Activated CD4-positive, alpha-beta T cell treated with anti-CD3 and anti-CD28 coated beads for 36 hours (primary cell): ENCODE measurements at regions not wholly inside any gene's neighbourhood (a gene's known extent, or its start where the extent isn't known, plus 50 kb on each side); places are given as distances from the start of the nearest gene placed in this dataset.

Source experiments
- ATAC-seq: fragments of 200-7000 bp; cut with Tn5 transposase; one replicate; pipeline ENCODE4 v1.10.0; 2021; ENCODE audit warnings: mild to moderate bottlenecking, moderate library complexity
- CTCF ChIA-PET: fragments of 350-600 bp; sonication (Branson Sonifier 250); formaldehyde crosslinking; loops from one replicate; lab custom pipeline; 2021; ENCODE audit warnings: antibody characterized with exemption; lab: Charles Lee
- POLR2A ChIA-PET: fragments of 350-600 bp; sonication (Branson Sonifier 250); formaldehyde crosslinking; loops from one replicate; lab custom pipeline; 2021; ENCODE audit warnings: antibody characterized with exemption, inconsistent platforms; lab: Charles Lee
- DNase-seq: peaks from one replicate; pipeline ENCODE4 v3.0.0-alpha.2; 2020
- H3K27ac Mint-ChIP-seq: one replicate; pipeline ENCODE4 v1.8.0; 2021; ENCODE audit warnings: mixed read lengths
- H3K27me3 Mint-ChIP-seq: one replicate; pipeline ENCODE4 v1.8.0; 2021; ENCODE audit warnings: mixed read lengths
- H3K36me3 Mint-ChIP-seq: one replicate; pipeline ENCODE4 v1.8.0; 2021; ENCODE audit warnings: low read depth, mixed read lengths
- H3K4me1 Mint-ChIP-seq: one replicate; pipeline ENCODE4 v1.8.0; 2021; ENCODE audit warnings: mixed read lengths
- H3K4me3 Mint-ChIP-seq: one replicate; pipeline ENCODE4 v1.8.0; 2021; ENCODE audit warnings: mild to moderate bottlenecking, moderate library complexity, mixed read lengths
- H3K9me3 Mint-ChIP-seq: one replicate; pipeline ENCODE4 v1.8.0; 2021; ENCODE audit warnings: low read depth, mixed read lengths
- intact Hi-C, 2 experiments: fragments of 100-400 bp; cut with DNase I in 1 of 2; cut with micrococcal nuclease in 1 of 2; formaldehyde crosslinking; loops; one replicate each; pipeline versions ENCODE4 v1.14.2 to v1.15.1; 2022 to 2024; cut with DNase I, micrococcal nuclease

DNA sequence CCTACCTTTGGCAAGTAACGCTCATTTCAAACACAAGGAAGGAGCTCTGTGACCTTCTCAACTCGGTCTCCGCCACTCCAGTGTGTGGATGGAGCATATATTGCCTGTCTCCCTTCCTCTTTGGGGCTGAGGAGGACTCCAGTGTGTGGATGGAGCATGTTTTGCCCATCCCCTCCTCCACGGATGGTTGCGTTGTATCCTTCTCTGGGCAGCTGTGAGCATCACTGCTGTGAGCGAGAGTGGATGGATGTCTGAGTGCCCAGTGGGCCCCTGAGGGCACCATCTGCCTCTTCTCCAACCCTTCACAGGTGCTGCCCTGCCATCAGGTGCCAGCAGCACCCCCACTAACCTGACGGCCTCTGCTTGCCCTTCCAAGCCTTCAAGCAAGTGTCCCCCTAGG lies 186.2 kb downstream of the TEX29 start:
- Mint-ChIP-seq H3K9me3 (peaks cover 3% of the 10 kb centered on the region), H3K36me3 (no peaks in the 10 kb centered on the region), H3K4me3 (no peak overlapping the region), H3K27me3 (peaks cover 23% of the 10 kb centered on the region), H3K27ac (no peak overlapping the region), H3K4me1 (peaks cover 3% of the 10 kb centered on the region)
- ATAC-seq (no peak), DNase-seq (no peak)
- POLR2A ChIA-PET: no interaction called here
- intact Hi-C loops: no loop called here
- CTCF ChIA-PET: no interaction called here

DNA sequence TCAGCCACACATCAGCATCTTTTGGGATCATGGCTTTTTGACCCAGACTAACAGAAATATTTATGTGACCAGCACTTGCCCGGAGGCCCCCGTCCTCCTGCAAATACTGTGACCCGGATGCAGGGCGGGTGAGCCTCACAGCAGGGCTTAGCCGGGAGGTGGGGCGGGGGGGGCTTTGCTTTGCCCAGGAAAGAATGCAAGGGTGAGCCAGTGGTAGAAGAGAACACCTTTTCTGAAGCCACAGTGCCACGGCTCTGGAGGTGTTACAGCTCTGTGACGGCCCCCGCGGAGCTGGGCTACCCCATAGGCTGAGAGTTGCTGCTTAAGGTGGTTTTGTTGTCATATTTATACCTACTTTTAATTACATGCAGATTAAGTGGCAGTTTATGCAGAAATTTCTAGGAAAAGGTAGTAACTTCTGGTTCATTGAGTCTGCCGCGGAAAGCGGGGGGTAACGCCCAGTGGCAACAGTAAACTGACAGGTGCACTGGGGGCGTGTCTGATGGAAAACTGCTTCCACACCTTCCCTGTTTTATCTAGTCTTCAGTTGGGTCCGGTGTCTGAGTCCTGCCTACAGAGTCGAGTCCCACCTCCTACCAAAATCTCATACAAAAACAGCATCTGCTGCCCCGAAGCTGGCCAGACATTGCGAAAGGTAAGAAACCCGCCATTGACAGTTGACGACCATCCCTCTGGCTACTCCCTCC lies 187.9 kb downstream of the TEX29 start:
- no peaks in the 10 kb centered on the region for H3K9me3 Mint-ChIP-seq
- no peak overlapping the region for H3K4me3 Mint-ChIP-seq
- POLR2A ChIA-PET: no interaction called here
- CTCF ChIA-PET: no interaction called here
- H3K4me1 Mint-ChIP-seq: peaks cover 3% of the 10 kb centered on the region
- intact Hi-C loops: no loop called here
- H3K36me3 Mint-ChIP-seq: no peaks in the 10 kb centered on the region
- no peak for ATAC-seq
- H3K27me3 Mint-ChIP-seq: peaks cover 13% of the 10 kb centered on the region
- no peak for DNase-seq
- H3K27ac Mint-ChIP-seq: no peak overlapping the region

DNA sequence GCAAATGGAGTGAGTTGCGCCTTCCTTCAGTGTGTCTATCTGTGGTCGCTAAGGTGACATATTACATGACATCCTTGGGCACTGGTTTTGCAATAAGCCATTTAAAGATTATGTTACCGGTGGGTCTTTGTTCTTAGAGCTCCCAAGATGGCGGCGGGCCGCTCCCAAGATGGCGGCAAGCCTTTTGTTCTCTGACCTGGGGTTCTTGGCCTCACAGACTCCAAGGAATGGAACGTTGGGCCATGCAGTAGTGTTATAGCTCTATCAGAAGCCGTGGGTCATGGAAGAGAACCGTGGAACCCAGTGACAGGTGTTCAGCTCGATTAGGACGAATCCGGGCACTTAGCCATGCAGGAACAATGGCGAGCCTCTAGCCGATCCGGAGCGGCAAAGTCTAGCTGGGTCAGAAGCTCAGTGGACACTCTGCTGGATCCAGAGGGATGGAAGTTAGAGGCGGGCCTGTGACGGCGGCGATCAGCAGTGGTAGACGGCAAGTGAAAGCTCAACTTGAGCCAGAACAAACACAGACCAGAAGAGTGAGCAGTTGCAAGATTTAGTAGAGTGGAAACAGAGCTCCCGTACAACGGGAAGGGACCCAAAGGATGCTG lies 188.6 kb downstream of the TEX29 start:
- Mint-ChIP-seq H3K27me3 (peaks cover 11% of the 10 kb centered on the region), H3K4me3 (no peak overlapping the region), H3K27ac (no peak overlapping the region), H3K36me3 (no peaks in the 10 kb centered on the region), H3K4me1 (peaks cover under 1% of the 10 kb centered on the region), H3K9me3 (no peaks in the 10 kb centered on the region)
- POLR2A ChIA-PET: no interaction called here
- intact Hi-C loops: no loop called here
- no peak for DNase-seq
- CTCF ChIA-PET: no interaction called here
- ATAC-seq: no peak

DNA sequence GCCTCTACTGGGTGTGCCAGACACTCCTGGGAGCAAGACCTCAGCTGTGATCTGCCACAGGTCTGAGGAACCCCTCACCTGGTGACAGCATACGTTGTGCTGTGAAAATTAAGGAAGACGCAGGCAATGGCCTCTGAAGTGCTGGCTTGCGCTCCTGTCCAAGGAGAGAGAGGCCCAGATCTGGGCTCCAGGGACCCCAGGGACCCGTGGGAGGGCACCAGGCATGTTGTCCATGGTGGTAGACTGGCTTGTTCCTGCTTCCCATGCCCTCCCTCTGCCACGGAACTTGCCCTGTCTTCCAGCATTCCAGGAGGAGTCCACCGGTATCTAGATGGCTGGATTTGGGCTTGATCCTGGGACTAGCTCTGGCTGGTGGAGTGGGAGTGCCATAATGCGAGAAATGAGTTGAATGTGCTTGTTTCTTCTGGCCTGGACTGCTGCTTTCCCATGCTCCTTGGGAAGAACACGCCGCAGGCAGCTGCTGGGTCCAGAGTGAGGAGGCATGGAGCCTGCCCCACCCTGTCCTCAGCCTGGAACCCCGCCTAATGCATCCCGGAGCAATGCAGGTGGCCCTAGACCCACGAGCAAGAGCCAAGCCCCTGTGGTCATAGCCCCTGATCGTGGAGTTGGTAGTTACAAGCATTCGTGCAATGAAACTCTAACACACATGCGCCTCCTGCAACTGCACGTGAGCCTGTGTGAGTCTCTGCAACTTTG lies 190.2 kb downstream of the TEX29 start:
- no peak overlapping the region for H3K27ac Mint-ChIP-seq
- intact Hi-C loops: no loop called here
- no peaks in the 10 kb centered on the region for H3K36me3 Mint-ChIP-seq
- no peak overlapping the region for H3K4me3 Mint-ChIP-seq
- H3K4me1 Mint-ChIP-seq: no peaks in the 10 kb centered on the region
- H3K9me3 Mint-ChIP-seq: no peaks in the 10 kb centered on the region
- DNase-seq (no peak), ATAC-seq (no peak)
- H3K27me3 Mint-ChIP-seq: peaks cover 7% of the 10 kb centered on the region
- ChIA-PET POLR2A (interaction anchor here (0.6 kb wide), 1 partner anchor 1148 kb away, joined by 3 read pairs; no protein-coding TSS in a partner anchor), CTCF (no interaction called here)

DNA sequence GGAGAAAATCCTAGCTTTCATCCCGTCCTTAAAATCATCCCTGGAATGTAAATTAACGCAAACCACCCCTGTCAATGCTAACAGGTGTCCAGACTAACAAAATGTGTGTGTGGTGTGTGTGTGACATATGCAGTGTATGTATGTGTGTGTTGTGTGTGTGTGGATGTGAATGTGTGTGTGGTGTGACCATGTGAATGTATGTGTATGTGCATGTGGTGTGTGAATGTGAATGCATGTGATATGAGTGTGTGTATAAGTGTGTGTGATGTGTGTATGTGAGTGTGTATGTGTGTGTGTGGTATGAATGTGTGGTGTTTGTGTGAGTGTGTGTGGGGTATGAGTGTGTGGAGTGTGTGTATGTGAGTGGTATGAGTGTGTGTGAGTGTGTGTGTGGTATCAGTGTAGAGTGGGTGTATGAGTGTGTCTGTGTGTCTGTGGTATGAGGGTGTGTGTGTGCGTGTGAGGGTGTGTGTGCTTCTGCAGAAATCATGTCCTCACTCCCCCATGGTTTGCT lies 190.8 kb downstream of the TEX29 start:
- intact Hi-C loops: no loop called here
- no peak overlapping the region for H3K27ac Mint-ChIP-seq
- H3K4me1 Mint-ChIP-seq: no peaks in the 10 kb centered on the region
- H3K4me3 Mint-ChIP-seq: no peak overlapping the region
- H3K27me3 Mint-ChIP-seq: peaks cover 7% of the 10 kb centered on the region
- CTCF ChIA-PET: no interaction called here
- H3K9me3 Mint-ChIP-seq: no peaks in the 10 kb centered on the region
- no peak for DNase-seq
- POLR2A ChIA-PET: no interaction called here
- ATAC-seq: no peak
- H3K36me3 Mint-ChIP-seq: no peaks in the 10 kb centered on the region

DNA sequence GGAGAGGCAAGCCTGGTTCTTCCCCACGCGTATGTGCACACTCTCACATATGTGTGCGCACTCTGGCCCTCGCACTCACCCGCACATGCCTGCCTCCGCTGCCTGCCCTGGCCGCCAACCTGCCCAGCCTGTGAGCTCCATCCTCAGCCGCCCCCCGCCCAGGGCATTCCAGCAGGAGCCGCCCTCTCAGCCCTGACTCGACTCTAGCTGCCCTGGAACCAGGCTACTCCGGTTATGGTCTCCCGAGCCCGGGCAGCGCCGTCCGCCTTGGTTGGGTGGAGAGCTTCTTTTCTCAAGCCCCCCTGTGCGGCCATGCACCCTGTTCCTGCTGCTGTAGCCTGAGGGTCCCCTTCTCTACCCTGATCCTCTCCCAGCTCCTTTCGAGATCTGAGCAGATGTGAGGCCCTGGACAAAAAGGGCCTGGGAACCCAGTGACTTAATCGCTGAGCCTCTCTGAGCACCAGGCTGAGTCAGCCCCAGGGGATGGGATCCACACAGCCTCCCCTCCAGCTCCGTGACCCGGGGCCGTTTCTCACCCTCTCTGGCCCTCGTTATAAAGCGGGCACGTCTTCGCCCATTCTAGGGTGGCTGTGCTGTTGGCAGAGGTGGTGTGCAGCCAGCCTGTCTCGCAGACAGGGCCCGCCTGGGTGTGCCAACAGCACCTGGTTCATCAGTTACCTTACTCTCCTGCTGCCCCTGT lies 191.5 kb downstream of the TEX29 start:
- DNase-seq (no peak), ATAC-seq (no peak)
- CTCF ChIA-PET: no interaction called here
- H3K4me1 Mint-ChIP-seq: no peaks in the 10 kb centered on the region
- POLR2A ChIA-PET: no interaction called here
- H3K9me3 Mint-ChIP-seq: no peaks in the 10 kb centered on the region
- H3K4me3 Mint-ChIP-seq: no peak overlapping the region
- H3K27ac Mint-ChIP-seq: no peak overlapping the region
- peaks cover 4% of the 10 kb centered on the region for H3K27me3 Mint-ChIP-seq
- H3K36me3 Mint-ChIP-seq: no peaks in the 10 kb centered on the region
- intact Hi-C loops: no loop called here

GRCh38 chr13:111512707-111513106 lies 192.3 kb downstream of the TEX29 start:
- Mint-ChIP-seq H3K9me3 (no peaks in the 10 kb centered on the region), H3K27me3 (peaks cover 3% of the 10 kb centered on the region), H3K4me1 (no peaks in the 10 kb centered on the region), H3K36me3 (no peaks in the 10 kb centered on the region), H3K27ac (no peak overlapping the region), H3K4me3 (no peak overlapping the region)
- intact Hi-C loops: no loop called here
- ATAC-seq (no peak), DNase-seq (no peak)
- ChIA-PET POLR2A (no interaction called here), CTCF (no interaction called here)

DNA sequence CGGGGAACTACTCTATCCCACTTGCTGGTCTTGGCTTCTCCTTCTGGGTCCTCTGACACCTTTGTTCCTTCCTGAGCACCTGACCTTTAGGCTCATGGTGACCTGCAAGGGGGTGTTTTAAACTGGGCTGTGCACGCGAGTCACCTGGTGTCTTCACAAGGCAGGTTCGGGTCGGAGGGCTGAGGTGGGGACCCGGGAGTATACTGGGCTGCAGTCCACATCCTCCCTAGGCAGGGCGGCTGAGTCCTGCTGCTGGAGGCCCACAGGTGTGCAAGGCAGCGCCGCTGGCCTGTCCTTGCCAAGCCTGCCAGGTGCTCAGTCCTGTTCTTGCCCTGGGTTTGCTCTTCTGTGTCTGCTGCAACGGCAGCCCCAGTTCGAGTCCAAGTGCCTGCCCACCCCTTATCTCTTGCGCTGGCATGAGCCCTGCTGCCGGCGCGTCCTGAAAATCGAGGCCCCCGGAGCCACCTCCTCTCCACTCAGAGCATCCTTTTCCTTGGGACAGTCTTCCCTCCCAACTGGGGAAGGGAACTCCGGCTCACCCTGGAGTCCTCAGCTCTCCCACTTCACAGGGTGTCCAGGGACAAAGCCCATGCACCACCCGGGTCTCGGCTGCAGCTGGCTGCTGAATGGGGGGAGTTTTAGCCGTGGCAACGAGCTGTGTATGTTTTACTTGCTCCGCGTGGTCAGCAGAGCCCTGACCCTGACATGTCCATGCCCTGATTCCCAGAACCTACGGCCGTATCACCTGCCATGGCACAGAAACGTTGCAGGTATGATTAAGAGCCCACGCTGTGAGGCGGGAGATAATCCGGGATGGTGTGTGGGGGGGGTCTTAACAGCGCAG lies 193.5 kb downstream of the TEX29 start:
- peaks cover 3% of the 10 kb centered on the region for H3K27me3 Mint-ChIP-seq
- H3K9me3 Mint-ChIP-seq: no peaks in the 10 kb centered on the region
- no peaks in the 10 kb centered on the region for H3K4me1 Mint-ChIP-seq
- H3K4me3 Mint-ChIP-seq: no peak overlapping the region
- no peaks in the 10 kb centered on the region for H3K36me3 Mint-ChIP-seq
- intact Hi-C loops: no loop called here
- ChIA-PET CTCF (no interaction called here), POLR2A (no interaction called here)
- DNase-seq: no peak
- H3K27ac Mint-ChIP-seq: no peak overlapping the region
- ATAC-seq: no peak

DNA sequence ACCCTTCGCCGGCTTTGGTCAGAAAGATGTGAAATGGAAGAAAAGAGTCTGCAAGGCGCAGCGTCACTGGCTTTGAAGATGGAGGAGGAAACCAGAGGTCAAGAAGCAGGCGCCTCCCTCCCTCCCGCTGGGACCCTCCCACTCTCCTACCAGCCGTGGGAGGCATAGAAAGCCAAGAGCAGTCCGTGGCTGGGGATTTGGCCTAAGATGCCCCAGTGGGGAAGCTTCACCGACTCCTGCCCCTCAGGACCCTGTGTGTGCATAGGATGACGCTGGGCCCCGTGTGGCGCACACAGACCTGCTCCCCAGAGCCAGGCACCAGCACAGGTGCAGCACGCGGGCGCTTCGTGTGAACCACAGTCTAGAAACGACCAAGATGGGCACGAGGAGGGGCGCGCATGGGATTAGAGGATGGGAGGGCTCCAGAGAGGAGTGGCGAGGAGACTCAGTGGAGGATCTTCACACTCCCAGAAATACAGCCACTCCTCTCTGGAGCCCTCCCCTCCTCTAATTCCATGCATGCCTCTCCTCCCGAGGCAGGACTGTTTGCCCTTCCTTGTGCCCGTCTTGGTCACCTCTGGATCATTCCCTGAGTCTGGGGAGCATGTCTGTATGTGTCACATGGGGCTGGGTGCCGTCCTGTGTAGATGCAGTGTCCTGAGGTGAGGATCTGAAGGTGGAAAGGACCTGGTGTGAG lies 194.3 kb downstream of the TEX29 start:
- Mint-ChIP-seq H3K4me1 (no peaks in the 10 kb centered on the region), H3K27ac (no peak overlapping the region), H3K9me3 (no peaks in the 10 kb centered on the region), H3K4me3 (no peak overlapping the region), H3K27me3 (peaks cover 3% of the 10 kb centered on the region), H3K36me3 (no peaks in the 10 kb centered on the region)
- ChIA-PET POLR2A (no interaction called here), CTCF (no interaction called here)
- intact Hi-C loops: no loop called here
- ATAC-seq (no peak), DNase-seq (no peak)

GRCh38 chr13:111515307-111515617 lies 194.8 kb downstream of the TEX29 start:
- Mint-ChIP-seq H3K4me1 (no peaks in the 10 kb centered on the region), H3K27me3 (peaks cover 3% of the 10 kb centered on the region), H3K9me3 (no peaks in the 10 kb centered on the region), H3K36me3 (no peaks in the 10 kb centered on the region), H3K27ac (no peak overlapping the region), H3K4me3 (no peak overlapping the region)
- ATAC-seq: no peak
- no peak for DNase-seq
- intact Hi-C loops: no loop called here
- ChIA-PET CTCF (no interaction called here), POLR2A (no interaction called here)

GRCh38 chr13:111515635-111516034 lies 195.2 kb downstream of the TEX29 start:
- Mint-ChIP-seq H3K4me3 (no peak overlapping the region), H3K27ac (no peak overlapping the region), H3K36me3 (no peaks in the 10 kb centered on the region), H3K9me3 (no peaks in the 10 kb centered on the region), H3K27me3 (peaks cover 3% of the 10 kb centered on the region), H3K4me1 (no peaks in the 10 kb centered on the region)
- ChIA-PET POLR2A (no interaction called here), CTCF (no interaction called here)
- intact Hi-C loops: no loop called here
- ATAC-seq (no peak), DNase-seq (no peak)
